ENCODE measurements at regions not wholly inside any gene's neighbourhood (a gene's known extent, or its start where the extent isn't known, plus 50 kb on each side); places are given as distances from the start of the nearest gene placed in this dataset.

DNA sequence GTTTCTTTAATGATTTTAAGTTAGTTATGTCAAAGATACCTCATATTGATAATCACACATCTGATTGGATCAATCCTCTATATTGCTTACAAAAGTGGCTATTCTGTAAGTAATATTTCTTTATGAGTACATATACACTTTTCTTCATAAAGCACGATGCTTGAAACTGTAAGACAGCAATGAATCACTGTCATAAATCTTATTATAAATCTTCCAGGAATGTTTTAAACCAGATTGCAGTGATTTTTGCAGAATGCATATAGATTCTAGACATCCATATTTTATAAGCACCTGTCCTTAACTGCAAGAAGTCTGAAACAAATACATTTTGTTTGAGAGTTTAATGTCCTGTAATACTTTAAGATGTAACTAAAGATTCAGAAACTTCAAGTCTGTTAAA lies 367.0 kb upstream of the FANCL start:
- FAIRE-seq: no peak
- no peak for TF ChIP-seq CTCF (IDR thresholded peaks at IDR 0.05; ENCODE audit: insufficient read depth, missing control alignments)
- DNase-seq (ENCODE audit: insufficient read length, low spot score): no peak

GRCh38 chr2:58607448-58607847 lies 366.3 kb upstream of the FANCL start:
- FAIRE-seq (no peak), DNase-seq (ENCODE audit: insufficient read length, low spot score) (no peak)
- TF ChIP-seq CTCF (IDR thresholded peaks at IDR 0.05; ENCODE audit: insufficient read depth, missing control alignments): no peak

DNA sequence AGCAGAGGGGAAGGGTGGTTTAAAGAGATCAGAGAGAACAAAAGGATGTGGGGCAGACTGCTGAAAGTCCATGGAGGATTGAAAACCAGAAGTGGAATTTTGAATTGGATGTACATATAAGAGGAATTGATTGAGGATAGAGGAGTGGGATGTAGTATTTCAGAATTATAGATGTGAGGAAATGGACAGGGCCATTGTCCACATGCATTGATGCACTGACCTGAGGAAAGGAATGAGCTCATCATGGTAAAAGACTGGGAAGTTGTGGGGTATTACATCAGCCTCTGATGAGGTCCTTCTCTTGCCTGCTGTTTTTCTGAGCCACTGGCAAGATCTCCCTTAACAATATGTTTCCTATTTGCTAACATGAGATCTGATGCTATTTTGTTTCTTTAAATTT lies 365.7 kb upstream of the FANCL start:
- TF ChIP-seq CTCF (IDR thresholded peaks at IDR 0.05; ENCODE audit: insufficient read depth, missing control alignments): no peak
- no peak for FAIRE-seq
- no peak for DNase-seq (ENCODE audit: insufficient read length, low spot score)

GRCh38 chr2:58604096-58604495 lies 363.0 kb upstream of the FANCL start:
- FAIRE-seq (no peak), DNase-seq (ENCODE audit: insufficient read length, low spot score) (no peak)
- no peak for TF ChIP-seq CTCF (IDR thresholded peaks at IDR 0.05; ENCODE audit: insufficient read depth, missing control alignments)

DNA sequence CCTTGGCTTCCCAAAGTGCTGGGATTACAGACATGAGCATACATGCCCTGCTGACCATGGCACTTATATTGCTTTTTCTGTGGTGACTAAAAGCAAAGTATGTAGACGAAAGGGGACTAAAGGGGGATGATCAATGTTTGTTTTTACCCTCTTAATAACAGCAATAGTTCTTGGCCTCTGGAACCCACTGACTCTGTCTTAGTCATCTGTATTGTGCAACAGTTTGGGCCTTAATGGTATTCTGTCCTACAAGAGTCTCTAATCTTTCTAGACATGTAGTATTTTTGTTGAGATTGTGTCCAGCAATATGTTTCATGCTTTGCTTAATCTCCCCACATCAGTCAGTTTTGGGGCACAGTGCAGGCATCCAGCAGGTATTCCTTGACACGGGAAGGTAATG lies 359.9 kb upstream of the FANCL start:
- no peak for TF ChIP-seq CTCF (IDR thresholded peaks at IDR 0.05; ENCODE audit: insufficient read depth, missing control alignments)
- no peak for DNase-seq (ENCODE audit: insufficient read length, low spot score)
- no peak for FAIRE-seq

DNA sequence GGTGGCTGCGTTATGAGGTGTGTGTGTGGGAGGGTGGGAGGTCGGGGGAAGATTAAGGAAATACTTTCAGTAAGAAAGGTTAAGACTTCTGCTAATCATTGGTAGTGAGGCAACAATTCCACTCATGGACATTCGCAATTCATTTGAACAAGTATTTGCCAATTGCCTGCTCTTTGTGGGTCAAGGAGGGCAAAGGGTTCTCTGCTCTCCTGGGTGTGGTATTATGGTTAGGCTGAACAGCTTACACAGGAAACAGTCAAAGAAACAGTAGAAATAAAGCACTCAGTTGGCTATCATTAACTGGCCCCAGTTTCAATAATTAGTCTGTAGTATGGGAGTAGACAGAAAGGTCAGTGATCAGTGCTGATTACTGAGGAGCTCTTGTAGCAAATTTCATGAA lies 357.0 kb upstream of the FANCL start:
- no peak for TF ChIP-seq CTCF (IDR thresholded peaks at IDR 0.05; ENCODE audit: insufficient read depth, missing control alignments)
- FAIRE-seq: no peak
- no peak for DNase-seq (ENCODE audit: insufficient read length, low spot score)

DNA sequence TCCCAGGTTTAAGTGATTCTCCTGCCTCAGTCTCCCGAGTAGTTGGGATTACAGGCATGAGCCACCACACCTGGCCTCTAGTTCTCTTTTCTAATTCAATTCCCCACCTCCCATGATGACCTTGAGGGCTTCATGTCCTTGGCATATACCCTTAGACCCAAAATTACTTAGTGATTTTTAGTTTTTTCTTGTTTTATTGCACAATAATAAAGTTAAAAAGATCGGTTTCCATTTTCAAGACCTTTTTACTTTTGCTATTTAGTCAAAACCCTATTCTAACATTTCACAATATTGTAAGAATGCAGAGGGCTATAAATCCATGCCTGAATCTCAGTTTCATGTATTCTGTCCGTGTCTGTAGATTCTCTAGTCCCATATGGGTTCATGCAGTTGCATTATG lies 354.6 kb upstream of the FANCL start:
- DNase-seq (ENCODE audit: insufficient read length, low spot score): no peak
- FAIRE-seq: no peak
- no peak for TF ChIP-seq CTCF (IDR thresholded peaks at IDR 0.05; ENCODE audit: insufficient read depth, missing control alignments)
